ENCODE measurements at regions not wholly inside any gene's neighbourhood (a gene's known extent, or its start where the extent isn't known, plus 50 kb on each side); places are given as distances from the start of the nearest gene placed in this dataset.

- Histone ChIP-seq H3K27me3 (no peaks in the 10 kb centered on the region), H3K36me3 (no peaks in the 10 kb centered on the region), H3K4me1 (no peaks in the 10 kb centered on the region), H3K4me3 (no peak overlapping the region), H3K27ac (no peak overlapping the region), H3K9me3 (no peaks in the 10 kb centered on the region)
- 60 to 72% methylated on average over 5 of the region's 5 CpGs for WGBS, 2 donors
- TF ChIP-seq CTCF (IDR thresholded peaks at IDR 0.05) (no peak), POLR2A (IDR thresholded peaks at IDR 0.05) (no peak)
- intact Hi-C loops (cut with DNase I) = no loop called here
- no peak for DNase-seq
Observed at GRCh38 chr4:23483320-23483960, 406.4 kb downstream of the PPARGC1A start.

- H3K4me1 ChIP-seq = no peaks in the 10 kb centered on the region
- no peak overlapping the region for H3K4me3 ChIP-seq
- H3K36me3 ChIP-seq = no peaks in the 10 kb centered on the region
- H3K27me3 ChIP-seq = no peaks in the 10 kb centered on the region
- TF ChIP-seq POLR2A (IDR thresholded peaks at IDR 0.05) = no peak
- no peak for TF ChIP-seq CTCF (IDR thresholded peaks at IDR 0.05)
- 75 to 90% methylated on average over 1 of the region's 1 CpG for WGBS, 2 donors
- DNase-seq = no peak
- no peaks in the 10 kb centered on the region for H3K9me3 ChIP-seq
- no peak overlapping the region for H3K27ac ChIP-seq
- intact Hi-C loops (cut with DNase I) = no loop called here
Observed at GRCh38 chr4:23481566-23481965, 408.3 kb downstream of the PPARGC1A start.

GRCh38 chr4:23477905-23478304 lies 411.9 kb downstream of the PPARGC1A start:
- intact Hi-C loops (cut with DNase I) = no loop called here
- DNase-seq = no peak

GRCh38 chr4:23476515-23477090 lies 413.2 kb downstream of the PPARGC1A start:
- DNase-seq = no peak
- Histone ChIP-seq H3K27ac (no peak overlapping the region), H3K9me3 (no peaks in the 10 kb centered on the region), H3K27me3 (no peaks in the 10 kb centered on the region), H3K4me3 (no peak overlapping the region), H3K36me3 (no peaks in the 10 kb centered on the region), H3K4me1 (no peaks in the 10 kb centered on the region)
- no peak for TF ChIP-seq POLR2A (IDR thresholded peaks at IDR 0.05)
- no peak for TF ChIP-seq CTCF (IDR thresholded peaks at IDR 0.05)
- intact Hi-C loops (cut with DNase I) = no loop called here
- 50 to 68% methylated on average over 1 of the region's 1 CpG for WGBS, 2 donors

More at GRCh38 chr4:23477905-23478304, 411.9 kb downstream of the PPARGC1A start:
- no peaks in the 10 kb centered on the region for H3K4me1 ChIP-seq
- no peaks in the 10 kb centered on the region for H3K27me3 ChIP-seq
- H3K36me3 ChIP-seq = no peaks in the 10 kb centered on the region
- no peak for TF ChIP-seq CTCF (IDR thresholded peaks at IDR 0.05)
- H3K9me3 ChIP-seq = no peaks in the 10 kb centered on the region
- H3K27ac ChIP-seq = no peak overlapping the region
- no peak overlapping the region for H3K4me3 ChIP-seq

GRCh38 chr4:23463071-23463470 lies 426.8 kb downstream of the PPARGC1A start:
- TF ChIP-seq POLR2A (IDR thresholded peaks at IDR 0.05) = no peak
- no peak for TF ChIP-seq CTCF (IDR thresholded peaks at IDR 0.05)
- Histone ChIP-seq H3K27ac (no peak overlapping the region), H3K4me1 (no peaks in the 10 kb centered on the region), H3K4me3 (no peak overlapping the region), H3K27me3 (no peaks in the 10 kb centered on the region), H3K9me3 (peaks cover 0 to 13% (median 0%) of the 10 kb centered on the region in 3 donors), H3K36me3 (no peaks in the 10 kb centered on the region)
- intact Hi-C loops (cut with DNase I) = no loop called here
- no peak for DNase-seq
